Fibroblast of pulmonary artery (primary cell): ENCODE measurements at regions not wholly inside any gene's neighbourhood (a gene's known extent, or its start where the extent isn't known, plus 50 kb on each side); places are given as distances from the start of the nearest gene placed in this dataset.
A peak's percentile ranks its signal among the peaks of the same experiment; 100 is the strongest.

Source experiments
- DNase-seq: peaks from one replicate; pipeline ENCODE4 v3.0.0-alpha.2; 2010; ENCODE audit warnings: low read depth
- H3K4me3 ChIP-seq: replicated peaks from 2 replicates; pipeline ENCODE4 v1.5.1; 2011; ENCODE audit warnings: low read depth, mild to moderate bottlenecking, control low read depth, low read length, moderate library complexity
- TF ChIP-seq, protein P1 (sequence below): IDR thresholded peaks from 2 replicates; pipeline ENCODE4 v1.5.1; 2011; ENCODE audit warnings: mild to moderate bottlenecking, control low read depth, low read length, inconsistent platforms; ENCODE audit errors: missing control alignments

GRCh38 chrX:39939678-39940077, 158.1 kb downstream of the BCOR start:
- DNase-seq = no peak
- TF ChIP-seq, protein P1, sequence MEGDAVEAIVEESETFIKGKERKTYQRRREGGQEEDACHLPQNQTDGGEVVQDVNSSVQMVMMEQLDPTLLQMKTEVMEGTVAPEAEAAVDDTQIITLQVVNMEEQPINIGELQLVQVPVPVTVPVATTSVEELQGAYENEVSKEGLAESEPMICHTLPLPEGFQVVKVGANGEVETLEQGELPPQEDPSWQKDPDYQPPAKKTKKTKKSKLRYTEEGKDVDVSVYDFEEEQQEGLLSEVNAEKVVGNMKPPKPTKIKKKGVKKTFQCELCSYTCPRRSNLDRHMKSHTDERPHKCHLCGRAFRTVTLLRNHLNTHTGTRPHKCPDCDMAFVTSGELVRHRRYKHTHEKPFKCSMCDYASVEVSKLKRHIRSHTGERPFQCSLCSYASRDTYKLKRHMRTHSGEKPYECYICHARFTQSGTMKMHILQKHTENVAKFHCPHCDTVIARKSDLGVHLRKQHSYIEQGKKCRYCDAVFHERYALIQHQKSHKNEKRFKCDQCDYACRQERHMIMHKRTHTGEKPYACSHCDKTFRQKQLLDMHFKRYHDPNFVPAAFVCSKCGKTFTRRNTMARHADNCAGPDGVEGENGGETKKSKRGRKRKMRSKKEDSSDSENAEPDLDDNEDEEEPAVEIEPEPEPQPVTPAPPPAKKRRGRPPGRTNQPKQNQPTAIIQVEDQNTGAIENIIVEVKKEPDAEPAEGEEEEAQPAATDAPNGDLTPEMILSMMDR = no peak
- H3K4me3 ChIP-seq = no peak overlapping the region

- no peak overlapping the region for H3K4me3 ChIP-seq
- DNase-seq = no peak
- TF ChIP-seq, protein P1 = no peak
These were observed 156.3 kb downstream of the BCOR start for GRCh38 chrX:39941332-39941920.

DNA sequence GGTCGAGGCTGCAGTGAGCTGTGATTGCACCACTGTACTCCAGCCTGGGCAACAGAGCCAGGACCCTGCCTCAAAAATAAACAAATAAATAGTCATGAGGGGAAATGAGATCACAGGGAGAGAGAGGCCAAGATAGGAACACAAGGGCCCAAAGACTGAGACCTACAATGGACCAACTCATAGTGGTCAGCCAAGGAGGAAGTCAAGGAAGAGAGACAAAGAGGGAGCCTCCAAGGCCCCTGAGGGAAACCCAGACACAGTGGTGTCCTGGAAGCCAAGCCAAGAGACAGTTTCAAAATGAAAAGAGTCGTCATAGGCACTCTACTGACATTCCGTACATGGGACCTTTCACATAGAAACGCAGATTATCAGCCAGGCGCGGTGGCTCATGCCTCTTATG, 153.3 kb downstream of the BCOR start:
- no peak for DNase-seq
- H3K4me3 ChIP-seq = no peak overlapping the region
- TF ChIP-seq, protein P1 = no peak

DNA sequence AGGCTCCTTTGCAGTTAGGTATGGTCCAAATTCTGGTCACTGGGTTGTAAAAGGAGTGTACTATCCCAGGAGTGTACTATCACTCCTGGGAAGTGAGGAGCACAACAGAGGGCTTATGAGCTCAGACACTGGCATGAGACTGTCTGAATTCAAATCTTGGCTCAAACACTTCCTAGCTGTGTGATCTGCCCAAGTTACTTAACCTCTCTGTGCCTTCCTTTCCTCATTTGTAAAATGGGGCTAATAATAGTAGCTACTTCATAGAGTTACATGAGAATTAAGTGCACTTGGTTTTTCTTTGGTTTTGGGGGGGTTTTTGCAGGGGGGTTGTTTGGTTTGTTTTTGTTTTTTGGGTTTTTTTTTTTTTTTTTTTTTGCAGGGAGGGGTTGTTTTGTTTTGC, 152.0 kb downstream of the BCOR start:
- no peak for DNase-seq
- TF ChIP-seq, protein P1 = no peak
- no peak overlapping the region for H3K4me3 ChIP-seq

DNA sequence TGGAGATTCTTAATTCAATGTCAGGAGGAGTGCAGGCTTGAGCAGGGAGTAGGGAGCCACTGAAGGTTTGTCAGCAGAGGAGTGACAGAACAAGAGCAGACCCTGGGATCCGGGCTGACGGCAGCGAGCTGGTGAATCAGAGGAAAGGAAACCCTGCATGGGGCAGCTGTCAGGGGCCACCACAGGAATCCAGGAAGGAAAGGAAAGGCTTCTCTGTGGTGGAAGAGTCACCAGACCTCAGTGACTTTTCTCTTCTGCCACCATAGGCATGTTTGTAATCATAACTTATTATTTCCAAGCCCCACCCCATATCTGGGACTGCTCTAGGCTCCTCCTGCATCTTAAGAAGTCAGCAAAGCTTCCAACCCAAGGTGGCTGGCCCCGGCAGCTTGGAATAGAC, 150.9 kb downstream of the BCOR start:
- peak; percentile 29 for DNase-seq
- no peak overlapping the region for H3K4me3 ChIP-seq
- TF ChIP-seq, protein P1 = no peak

GRCh38 chrX:39948582-39948981, 149.2 kb downstream of the BCOR start:
- DNase-seq = no peak
- TF ChIP-seq, protein P1 = no peak

DNA sequence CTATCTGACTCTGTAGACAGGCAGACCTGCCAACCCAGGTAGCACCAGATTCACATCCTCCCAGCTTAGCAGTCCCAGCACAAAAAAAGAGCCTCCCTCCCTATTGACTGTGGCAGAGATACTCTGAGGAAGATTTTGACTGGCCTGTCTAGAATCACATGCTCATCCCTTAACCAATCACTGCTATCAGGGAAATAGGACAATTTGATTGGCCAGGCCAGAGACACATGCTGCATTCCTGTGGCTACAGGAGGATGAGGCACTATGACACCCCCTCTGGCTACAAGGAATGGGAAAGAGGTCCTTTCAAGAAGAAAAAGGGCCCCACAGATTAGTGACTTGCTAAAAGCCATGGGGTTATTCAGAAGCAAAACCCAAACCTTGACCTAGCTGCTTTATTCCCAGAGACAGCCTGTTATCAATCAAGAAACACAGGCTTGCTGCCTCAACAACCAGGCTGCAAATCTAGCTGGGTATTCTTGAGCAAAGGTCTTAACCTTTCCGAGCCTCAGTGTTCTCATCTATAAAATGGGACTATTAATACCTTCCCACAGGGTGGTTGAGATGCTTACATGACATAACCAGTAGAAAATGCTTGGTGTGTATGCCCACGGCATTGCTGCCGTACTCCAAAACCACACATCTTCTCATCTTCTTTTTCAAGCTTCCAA, 147.6 kb downstream of the BCOR start:
- DNase-seq = no peak
- TF ChIP-seq, protein P1 = no peak
- no peak overlapping the region for H3K4me3 ChIP-seq

More at GRCh38 chrX:39948582-39948981, 149.2 kb downstream of the BCOR start:
- H3K4me3 ChIP-seq = no peak overlapping the region
